ENCODE measurements at regions not wholly inside any gene's neighbourhood (a gene's known extent, or its start where the extent isn't known, plus 50 kb on each side); places are given as distances from the start of the nearest gene placed in this dataset.

DNA sequence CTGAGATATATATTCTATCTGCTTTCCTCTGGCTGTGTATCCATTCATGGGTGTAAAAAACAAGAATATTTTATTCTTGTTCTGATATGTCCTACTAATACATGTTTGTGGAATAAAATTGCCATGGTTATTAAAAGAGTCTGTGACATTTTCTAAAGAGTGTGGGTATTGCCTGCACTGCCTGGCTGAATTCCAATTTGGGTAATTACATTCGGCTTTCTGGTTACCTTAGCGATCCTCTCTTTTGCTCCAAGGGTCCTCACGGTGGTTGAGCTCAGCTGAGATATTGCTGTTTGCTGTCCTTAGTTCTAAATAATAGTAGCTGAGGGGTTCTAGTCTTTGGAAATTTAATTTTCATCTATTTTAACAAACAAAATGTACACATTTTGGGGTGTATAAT lies 301.4 kb upstream of the DNAJC19 start:
- Histone ChIP-seq H3K27me3 (no peaks in the 10 kb centered on the region), H3K4me3 (no peak overlapping the region), H3K27ac (no peak overlapping the region), H3K4me1 (no peaks in the 10 kb centered on the region), H3K9me3 (no peaks in the 10 kb centered on the region), H3K36me3 (no peaks in the 10 kb centered on the region)
- DNase-seq (no peak), ATAC-seq (ENCODE audit: low FRiP score in 2 of 2) (no peak)
- no peak for TF ChIP-seq POLR2A (IDR thresholded peaks at IDR 0.05)
- no peak for TF ChIP-seq EP300 (IDR thresholded peaks at IDR 0.05)
- no peak for TF ChIP-seq POLR2AphosphoS5 (IDR thresholded peaks at IDR 0.05)
- TF ChIP-seq, protein P1, sequence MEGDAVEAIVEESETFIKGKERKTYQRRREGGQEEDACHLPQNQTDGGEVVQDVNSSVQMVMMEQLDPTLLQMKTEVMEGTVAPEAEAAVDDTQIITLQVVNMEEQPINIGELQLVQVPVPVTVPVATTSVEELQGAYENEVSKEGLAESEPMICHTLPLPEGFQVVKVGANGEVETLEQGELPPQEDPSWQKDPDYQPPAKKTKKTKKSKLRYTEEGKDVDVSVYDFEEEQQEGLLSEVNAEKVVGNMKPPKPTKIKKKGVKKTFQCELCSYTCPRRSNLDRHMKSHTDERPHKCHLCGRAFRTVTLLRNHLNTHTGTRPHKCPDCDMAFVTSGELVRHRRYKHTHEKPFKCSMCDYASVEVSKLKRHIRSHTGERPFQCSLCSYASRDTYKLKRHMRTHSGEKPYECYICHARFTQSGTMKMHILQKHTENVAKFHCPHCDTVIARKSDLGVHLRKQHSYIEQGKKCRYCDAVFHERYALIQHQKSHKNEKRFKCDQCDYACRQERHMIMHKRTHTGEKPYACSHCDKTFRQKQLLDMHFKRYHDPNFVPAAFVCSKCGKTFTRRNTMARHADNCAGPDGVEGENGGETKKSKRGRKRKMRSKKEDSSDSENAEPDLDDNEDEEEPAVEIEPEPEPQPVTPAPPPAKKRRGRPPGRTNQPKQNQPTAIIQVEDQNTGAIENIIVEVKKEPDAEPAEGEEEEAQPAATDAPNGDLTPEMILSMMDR (IDR thresholded peaks at IDR 0.05) = no peak
- 60 to 72% methylated on average over 3 of the region's 3 CpGs for WGBS, 2 donors

DNA sequence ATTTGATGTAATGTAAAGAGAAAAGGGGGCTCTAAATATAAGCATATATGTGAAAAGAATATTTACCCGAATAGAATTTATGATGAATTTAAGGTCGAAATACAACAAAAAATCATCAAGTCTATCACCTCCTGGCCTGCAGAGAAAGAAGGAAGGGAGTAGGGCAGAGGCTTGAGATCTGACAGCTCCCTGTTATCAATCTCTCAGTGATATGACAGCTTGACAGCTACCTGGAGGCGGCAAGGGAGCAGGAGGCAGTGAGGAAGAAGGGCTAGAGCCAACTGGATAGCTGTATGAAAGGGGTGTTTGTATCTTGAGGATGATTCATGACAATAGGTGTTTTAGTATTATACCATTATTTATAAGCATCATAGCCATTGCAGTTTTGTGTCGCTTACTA lies 299.8 kb upstream of the DNAJC19 start:
- Histone ChIP-seq H3K9me3 (no peaks in the 10 kb centered on the region), H3K36me3 (no peaks in the 10 kb centered on the region), H3K27ac (no peak overlapping the region), H3K4me3 (no peak overlapping the region), H3K4me1 (no peaks in the 10 kb centered on the region), H3K27me3 (no peaks in the 10 kb centered on the region)
- TF ChIP-seq POLR2A (IDR thresholded peaks at IDR 0.05) (no peak), POLR2AphosphoS5 (IDR thresholded peaks at IDR 0.05) (no peak), EP300 (IDR thresholded peaks at IDR 0.05) (no peak)
- TF ChIP-seq, protein P1 (IDR thresholded peaks at IDR 0.05) = no peak
- 81 to 88% methylated on average over 4 of the region's 4 CpGs for WGBS, 2 donors
- no peak for ATAC-seq (ENCODE audit: low FRiP score in 2 of 2)
- no peak for DNase-seq

DNA sequence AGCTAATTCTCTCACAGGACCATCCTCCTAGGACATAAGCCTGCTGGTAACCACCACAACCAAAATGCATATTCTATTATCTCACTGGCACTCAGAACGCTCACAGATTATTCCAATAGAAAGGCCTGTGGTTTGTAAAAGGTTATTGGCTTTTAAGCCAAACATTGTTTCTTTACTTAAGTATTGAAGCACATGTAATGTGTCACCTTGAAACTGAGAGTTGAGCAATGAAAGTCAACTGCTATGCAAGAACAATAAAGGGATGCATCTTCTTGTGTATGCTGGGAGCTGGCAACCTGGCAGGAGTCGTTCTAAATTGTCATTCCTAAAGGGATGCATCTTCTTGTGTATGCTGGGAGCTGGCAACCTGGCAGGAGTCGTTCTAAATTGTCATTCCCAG lies 298.6 kb upstream of the DNAJC19 start:
- Histone ChIP-seq H3K4me3 (no peak overlapping the region), H3K4me1 (no peaks in the 10 kb centered on the region), H3K36me3 (no peaks in the 10 kb centered on the region), H3K27me3 (no peaks in the 10 kb centered on the region), H3K9me3 (no peaks in the 10 kb centered on the region), H3K27ac (no peak overlapping the region)
- TF ChIP-seq EP300 (IDR thresholded peaks at IDR 0.05) = no peak
- TF ChIP-seq POLR2AphosphoS5 (IDR thresholded peaks at IDR 0.05) = no peak
- TF ChIP-seq, protein P1 (IDR thresholded peaks at IDR 0.05) = no peak
- TF ChIP-seq POLR2A (IDR thresholded peaks at IDR 0.05) = no peak
- DNase-seq (no peak), ATAC-seq (ENCODE audit: low FRiP score in 2 of 2) (no peak)
- 44 to 85% methylated on average over 1 to 3 of the region's 3 CpGs for WGBS, 2 donors

DNA sequence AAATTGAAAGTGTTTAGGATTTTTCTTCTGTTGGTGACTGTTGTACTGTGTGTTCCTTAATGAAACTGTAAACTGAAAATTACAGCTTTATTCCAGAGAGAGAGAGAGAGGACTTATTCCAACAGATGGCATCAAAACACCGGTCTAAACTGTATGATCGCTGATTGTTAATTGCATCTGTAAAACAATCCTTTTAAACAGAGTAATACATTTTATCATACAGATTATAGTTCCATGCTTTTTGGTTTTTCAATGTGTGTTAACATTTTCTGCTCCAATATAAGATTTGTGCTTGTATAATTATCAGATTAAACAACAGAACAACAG lies 289.7 kb upstream of the DNAJC19 start:
- Histone ChIP-seq H3K36me3 (no peaks in the 10 kb centered on the region), H3K4me3 (no peak overlapping the region), H3K27ac (no peak overlapping the region), H3K27me3 (no peaks in the 10 kb centered on the region), H3K4me1 (no peaks in the 10 kb centered on the region), H3K9me3 (no peaks in the 10 kb centered on the region)
- DNase-seq = no peak
- no peak for ATAC-seq (ENCODE audit: low FRiP score in 2 of 2)
- 80 to 83% methylated on average over 2 of the region's 2 CpGs for WGBS, 2 donors
- TF ChIP-seq POLR2AphosphoS5 (IDR thresholded peaks at IDR 0.05) = no peak
- TF ChIP-seq EP300 (IDR thresholded peaks at IDR 0.05) = no peak
- TF ChIP-seq, protein P1 (IDR thresholded peaks at IDR 0.05) = no peak
- no peak for TF ChIP-seq POLR2A (IDR thresholded peaks at IDR 0.05)

DNA sequence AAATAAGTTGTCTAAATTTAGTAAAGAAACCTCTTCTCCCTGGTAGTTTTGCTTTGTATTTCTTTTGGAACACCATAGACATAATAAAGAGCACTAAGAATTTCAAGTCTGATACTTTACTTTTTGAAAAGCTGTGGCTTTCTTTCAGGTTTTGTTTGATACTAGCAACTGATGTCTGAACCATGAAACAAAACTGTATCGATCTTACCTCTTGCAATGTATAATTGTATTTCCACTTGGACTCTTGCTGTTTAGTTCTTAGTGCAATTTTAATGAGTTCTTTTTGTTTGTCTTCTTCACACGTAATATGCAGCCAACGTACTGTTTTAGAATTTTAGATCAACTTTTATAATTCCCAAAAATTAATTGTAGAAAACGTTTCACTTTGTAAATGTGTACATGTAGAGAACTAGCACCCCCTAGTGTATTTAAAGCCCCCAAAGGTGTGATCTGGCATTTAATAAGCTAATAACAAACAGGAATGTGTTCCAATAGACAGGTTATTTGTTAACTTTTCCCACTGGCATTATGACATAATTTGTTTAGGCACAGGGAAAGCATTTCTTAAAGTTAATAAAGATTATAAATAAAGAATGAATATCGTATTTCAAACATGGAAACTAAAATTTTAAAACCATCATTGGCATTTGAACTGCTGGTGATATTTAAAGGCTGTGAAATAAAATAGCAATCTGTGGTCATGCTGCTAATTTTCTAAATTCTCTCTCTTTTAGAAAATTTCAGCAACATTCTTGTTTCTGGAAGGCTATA lies 289.1 kb upstream of the DNAJC19 start:
- Histone ChIP-seq H3K4me1 (no peaks in the 10 kb centered on the region), H3K27ac (no peak overlapping the region), H3K4me3 (no peak overlapping the region), H3K27me3 (no peaks in the 10 kb centered on the region), H3K36me3 (no peaks in the 10 kb centered on the region), H3K9me3 (no peaks in the 10 kb centered on the region)
- TF ChIP-seq EP300 (IDR thresholded peaks at IDR 0.05) (no peak), POLR2A (IDR thresholded peaks at IDR 0.05) (no peak), POLR2AphosphoS5 (IDR thresholded peaks at IDR 0.05) (no peak)
- TF ChIP-seq, protein P1 (IDR thresholded peaks at IDR 0.05) = no peak
- no peak for ATAC-seq (ENCODE audit: low FRiP score in 2 of 2)
- WGBS, 2 donors = 50 to 53% methylated on average over 5 of the region's 5 CpGs
- no peak for DNase-seq

All from upper lobe of left lung (tissue), 6 donors.